ENCODE measurements at regions not wholly inside any gene's neighbourhood (a gene's known extent, or its start where the extent isn't known, plus 50 kb on each side); places are given as distances from the start of the nearest gene placed in this dataset.
A peak's percentile ranks its signal among the peaks of the same experiment; 100 is the strongest.

DNA sequence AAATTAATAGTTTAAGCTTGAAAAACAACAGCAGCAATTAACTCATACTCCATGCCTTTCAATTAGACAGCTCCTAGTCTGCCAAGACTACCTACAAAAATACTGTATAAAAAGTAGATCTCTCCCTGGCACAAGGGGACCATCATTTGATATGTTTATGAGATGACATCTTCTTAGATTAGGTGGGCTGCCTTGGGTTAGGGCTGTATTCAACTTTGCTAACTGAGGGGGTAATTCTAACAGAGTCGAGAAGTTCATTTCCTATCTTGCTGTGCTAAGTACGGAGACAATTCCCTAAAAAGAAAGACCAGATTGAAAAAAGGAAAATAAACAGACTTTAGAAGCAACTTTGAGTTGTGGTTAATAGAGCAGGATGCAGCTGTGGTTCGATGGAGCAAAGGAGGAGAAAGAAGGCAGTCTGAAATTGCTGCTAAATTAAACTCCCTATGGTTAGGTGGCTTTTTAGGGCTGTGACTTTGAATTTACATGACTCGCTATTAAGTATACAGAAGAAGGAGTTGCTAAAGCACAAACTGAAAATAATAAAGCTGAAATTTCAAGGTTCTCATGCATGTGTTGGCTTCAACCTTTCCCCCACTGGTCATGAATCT is 75.4 kb downstream of the CDC7 start:
- DNase-seq (no peak), ATAC-seq (no peak)
- peaks cover 20% of the 10 kb centered on the region for H3K4me1 Mint-ChIP-seq
- no peaks in the 10 kb centered on the region for H3K27me3 Mint-ChIP-seq
- H3K4me3 Mint-ChIP-seq: no peak overlapping the region
- H3K27ac Mint-ChIP-seq: peak overlapping the region; percentile 69
- H3K9me3 ChIP-seq (ENCODE audit: control insufficient read depth, low read length, poor library complexity, severe bottlenecking): no peaks in the 10 kb centered on the region
- no peaks in the 10 kb centered on the region for H3K36me3 Mint-ChIP-seq (ENCODE audit: low read depth)

GRCh38 chr1:91578320-91579109 is 77.9 kb downstream of the CDC7 start:
- Mint-ChIP-seq H3K36me3 (ENCODE audit: low read depth) (no peaks in the 10 kb centered on the region), H3K27ac (no peak overlapping the region), H3K4me3 (no peak overlapping the region), H3K4me1 (peaks cover 18% of the 10 kb centered on the region), H3K27me3 (no peaks in the 10 kb centered on the region)
- no peaks in the 10 kb centered on the region for H3K9me3 ChIP-seq (ENCODE audit: control insufficient read depth, low read length, poor library complexity, severe bottlenecking)
- ATAC-seq: no peak
- DNase-seq: no peak

- no peaks in the 10 kb centered on the region for H3K9me3 ChIP-seq (ENCODE audit: control insufficient read depth, low read length, poor library complexity, severe bottlenecking)
- Mint-ChIP-seq H3K36me3 (ENCODE audit: low read depth) (no peaks in the 10 kb centered on the region), H3K4me3 (no peak overlapping the region), H3K27me3 (no peaks in the 10 kb centered on the region), H3K4me1 (peaks cover 18% of the 10 kb centered on the region), H3K27ac (no peak overlapping the region)
- DNase-seq (no peak), ATAC-seq (no peak)
These were observed 79.1 kb downstream of the CDC7 start for GRCh38 chr1:91579658-91580228.

DNA sequence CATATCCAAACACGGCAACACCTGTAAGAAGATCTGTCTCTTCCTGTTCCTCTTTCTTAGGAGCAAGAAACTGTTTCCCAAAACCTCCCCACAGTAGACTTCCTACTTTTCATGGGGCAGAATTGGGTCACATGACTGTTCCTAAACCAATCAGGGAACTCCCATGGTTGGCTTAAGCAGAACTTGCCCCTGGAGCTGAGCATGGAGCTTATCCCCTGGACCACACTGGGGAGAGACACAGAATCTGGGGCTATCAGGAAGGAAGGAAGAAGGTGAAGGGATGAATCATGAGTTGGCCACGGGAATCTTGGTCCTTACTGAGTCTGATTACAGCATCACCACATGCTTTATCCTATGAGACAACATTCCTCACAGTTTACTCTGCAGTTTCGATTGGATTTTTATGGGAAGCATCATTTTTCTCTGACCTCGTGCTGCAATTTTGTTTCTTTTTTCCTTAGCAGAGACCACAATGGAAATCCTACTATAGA is 81.8 kb downstream of the CDC7 start:
- no peaks in the 10 kb centered on the region for H3K36me3 Mint-ChIP-seq (ENCODE audit: low read depth)
- H3K4me3 Mint-ChIP-seq: no peak overlapping the region
- ATAC-seq: no peak
- H3K4me1 Mint-ChIP-seq: peaks cover 9% of the 10 kb centered on the region
- no peaks in the 10 kb centered on the region for H3K9me3 ChIP-seq (ENCODE audit: control insufficient read depth, low read length, poor library complexity, severe bottlenecking)
- DNase-seq: no peak
- no peak overlapping the region for H3K27ac Mint-ChIP-seq
- peaks cover 5% of the 10 kb centered on the region for H3K27me3 Mint-ChIP-seq

- no peak overlapping the region for H3K4me3 Mint-ChIP-seq
- no peaks in the 10 kb centered on the region for H3K9me3 ChIP-seq (ENCODE audit: control insufficient read depth, low read length, poor library complexity, severe bottlenecking)
- ATAC-seq (no peak), DNase-seq (no peak)
- peaks cover 5% of the 10 kb centered on the region for H3K27me3 Mint-ChIP-seq
- no peaks in the 10 kb centered on the region for H3K36me3 Mint-ChIP-seq (ENCODE audit: low read depth)
- no peak overlapping the region for H3K27ac Mint-ChIP-seq
- H3K4me1 Mint-ChIP-seq: peaks cover 11% of the 10 kb centered on the region
These were observed 82.7 kb downstream of the CDC7 start for GRCh38 chr1:91583326-91583755.

DNA sequence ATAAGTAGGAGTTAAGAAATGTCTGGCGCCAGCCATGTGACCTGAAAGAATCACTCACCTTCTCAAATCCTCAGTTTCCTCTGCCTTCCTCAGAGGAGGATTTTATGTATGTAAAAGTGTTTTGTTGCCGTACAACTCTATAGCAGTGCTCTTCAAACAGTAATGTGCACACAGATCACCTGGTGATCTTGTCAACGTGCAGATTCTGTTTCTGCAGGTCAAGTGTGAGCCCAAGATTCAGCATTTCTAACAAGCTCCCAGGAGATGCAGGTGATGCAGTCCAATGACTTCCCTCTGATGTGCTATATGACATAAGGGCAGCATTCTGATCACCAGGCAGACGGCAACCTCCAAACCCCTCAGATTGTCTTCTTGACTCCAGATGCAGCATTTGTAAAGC is 83.7 kb downstream of the CDC7 start:
- ATAC-seq (no peak), DNase-seq (no peak)
- no peak overlapping the region for H3K27ac Mint-ChIP-seq
- no peaks in the 10 kb centered on the region for H3K36me3 Mint-ChIP-seq (ENCODE audit: low read depth)
- H3K9me3 ChIP-seq (ENCODE audit: control insufficient read depth, low read length, poor library complexity, severe bottlenecking): no peaks in the 10 kb centered on the region
- H3K27me3 Mint-ChIP-seq: peaks cover 5% of the 10 kb centered on the region
- H3K4me1 Mint-ChIP-seq: peaks cover 11% of the 10 kb centered on the region
- H3K4me3 Mint-ChIP-seq: no peak overlapping the region

DNA sequence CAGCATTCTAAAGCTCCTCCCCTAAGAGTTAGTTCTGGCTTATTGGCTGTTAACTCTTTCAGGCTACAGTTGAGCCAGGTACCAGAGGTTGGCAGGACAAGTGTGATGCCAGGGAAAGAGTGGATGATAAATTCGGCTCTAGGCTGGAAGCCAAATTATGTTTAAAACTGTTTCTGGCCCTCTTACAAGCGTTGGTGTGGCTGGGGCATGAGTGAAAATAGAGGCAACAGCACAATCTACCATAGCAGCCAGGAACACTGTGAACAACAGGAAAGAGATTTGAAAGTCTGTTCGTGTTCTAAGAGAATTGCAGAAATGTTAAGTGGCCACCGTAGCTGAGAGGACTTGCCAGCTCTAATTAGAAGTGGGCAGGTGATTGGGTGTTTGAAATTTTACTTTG is 84.2 kb downstream of the CDC7 start:
- Mint-ChIP-seq H3K4me1 (peaks cover 11% of the 10 kb centered on the region), H3K36me3 (ENCODE audit: low read depth) (no peaks in the 10 kb centered on the region), H3K27me3 (peaks cover 5% of the 10 kb centered on the region), H3K4me3 (no peak overlapping the region), H3K27ac (no peak overlapping the region)
- H3K9me3 ChIP-seq (ENCODE audit: control insufficient read depth, low read length, poor library complexity, severe bottlenecking): no peaks in the 10 kb centered on the region
- no peak for ATAC-seq
- DNase-seq: no peak

DNA sequence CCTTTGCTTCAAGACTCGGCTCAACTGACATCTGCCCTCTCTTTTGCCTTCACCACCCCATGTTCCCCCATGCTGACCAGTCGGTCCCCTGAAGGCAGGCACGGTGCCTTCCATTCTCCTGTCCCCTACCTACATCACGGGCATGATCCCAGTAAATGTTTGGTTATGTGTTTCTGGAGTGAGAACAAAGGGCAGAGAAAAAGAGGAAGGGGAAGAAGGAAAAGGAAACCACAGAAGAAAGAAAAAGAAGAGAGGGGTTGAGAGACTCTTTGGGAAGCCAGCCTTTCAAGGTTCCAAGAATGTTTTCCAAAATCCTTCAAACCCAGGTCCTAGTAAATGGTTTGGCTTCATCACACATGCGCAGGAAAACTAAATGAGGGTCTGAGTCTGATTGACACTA is 84.9 kb downstream of the CDC7 start:
- H3K36me3 Mint-ChIP-seq (ENCODE audit: low read depth): no peaks in the 10 kb centered on the region
- H3K27me3 Mint-ChIP-seq: peaks cover 5% of the 10 kb centered on the region
- no peak for ATAC-seq
- DNase-seq: no peak
- H3K4me3 Mint-ChIP-seq: no peak overlapping the region
- H3K9me3 ChIP-seq (ENCODE audit: control insufficient read depth, low read length, poor library complexity, severe bottlenecking): no peaks in the 10 kb centered on the region
- no peak overlapping the region for H3K27ac Mint-ChIP-seq
- H3K4me1 Mint-ChIP-seq: peaks cover 11% of the 10 kb centered on the region

DNA sequence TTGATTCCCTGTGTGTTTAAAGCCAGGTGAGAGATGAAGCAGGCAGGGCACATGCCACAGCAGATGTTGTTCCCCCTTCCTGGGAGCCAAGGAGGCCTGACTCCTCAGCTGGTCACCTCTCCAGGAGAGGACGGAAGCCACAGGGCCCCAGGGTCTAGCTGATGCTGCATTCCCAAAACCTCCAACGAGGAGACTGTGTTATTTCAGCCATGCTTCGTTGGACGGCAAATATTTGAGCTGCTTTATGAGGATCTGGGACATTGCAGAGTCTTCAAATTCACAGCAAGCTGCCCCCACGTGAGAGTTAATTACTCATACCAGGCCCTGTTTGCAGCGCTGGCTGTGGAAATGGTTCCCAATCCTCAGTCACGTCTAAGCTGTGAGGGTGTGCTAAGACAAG is 85.3 kb downstream of the CDC7 start:
- Mint-ChIP-seq H3K4me1 (peaks cover 13% of the 10 kb centered on the region), H3K36me3 (ENCODE audit: low read depth) (no peaks in the 10 kb centered on the region), H3K27ac (no peak overlapping the region), H3K4me3 (no peak overlapping the region), H3K27me3 (peaks cover 5% of the 10 kb centered on the region)
- no peak for ATAC-seq
- no peak for DNase-seq
- H3K9me3 ChIP-seq (ENCODE audit: control insufficient read depth, low read length, poor library complexity, severe bottlenecking): no peaks in the 10 kb centered on the region

GRCh38 chr1:91589437-91589836 is 88.8 kb downstream of the CDC7 start:
- H3K9me3 ChIP-seq (ENCODE audit: control insufficient read depth, low read length, poor library complexity, severe bottlenecking): no peaks in the 10 kb centered on the region
- Mint-ChIP-seq H3K27me3 (peaks cover 5% of the 10 kb centered on the region), H3K36me3 (ENCODE audit: low read depth) (no peaks in the 10 kb centered on the region), H3K4me3 (no peak overlapping the region), H3K27ac (no peak overlapping the region), H3K4me1 (peaks cover 27% of the 10 kb centered on the region)
- DNase-seq (no peak), ATAC-seq (no peak)

DNA sequence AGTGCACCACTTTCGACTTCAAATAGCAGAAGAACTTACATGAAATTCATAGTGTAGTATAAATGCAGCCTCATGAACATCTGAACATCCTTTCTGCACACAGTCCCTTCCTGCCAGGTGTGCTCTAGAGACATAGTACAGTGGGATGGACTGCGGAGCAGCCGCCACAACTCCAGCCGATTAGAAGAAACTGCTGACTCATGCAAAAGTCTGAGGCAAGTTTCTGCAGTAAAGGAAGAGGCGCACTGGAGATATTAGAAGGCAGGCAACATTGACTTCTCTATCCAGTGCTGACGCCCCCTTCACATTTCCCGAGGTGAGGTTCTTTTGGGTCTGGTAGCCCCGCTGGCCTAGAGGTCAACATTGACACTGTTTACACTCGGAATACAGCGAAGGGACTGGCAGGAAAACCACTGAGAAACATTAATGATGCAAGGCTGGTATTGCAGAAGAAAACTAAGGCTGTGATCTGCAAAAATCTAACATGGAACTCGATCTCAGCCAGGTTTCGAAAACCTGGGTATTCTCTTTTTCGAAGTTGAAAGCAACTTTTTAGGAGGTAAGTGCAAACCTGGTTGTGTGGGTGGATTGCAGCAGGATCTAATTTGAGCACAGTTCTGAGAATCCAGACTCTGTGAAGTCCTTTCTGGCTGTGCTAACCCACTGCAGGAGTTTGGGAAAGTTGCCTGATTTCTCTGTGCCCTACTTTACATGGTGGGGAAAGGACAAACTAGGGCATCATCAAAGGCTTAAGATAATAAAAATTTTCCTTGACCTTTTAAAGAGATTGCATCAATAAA is 90.7 kb downstream of the CDC7 start:
- DNase-seq: no peak
- peak; percentile 37 for ATAC-seq
- no peaks in the 10 kb centered on the region for H3K9me3 ChIP-seq (ENCODE audit: control insufficient read depth, low read length, poor library complexity, severe bottlenecking)
- no peaks in the 10 kb centered on the region for H3K27me3 Mint-ChIP-seq
- no peaks in the 10 kb centered on the region for H3K36me3 Mint-ChIP-seq (ENCODE audit: low read depth)
- peak overlapping the region; percentile 79 for H3K27ac Mint-ChIP-seq
- H3K4me1 Mint-ChIP-seq: peaks cover 19% of the 10 kb centered on the region
- H3K4me3 Mint-ChIP-seq: peak overlapping the region; percentile 79

DNA sequence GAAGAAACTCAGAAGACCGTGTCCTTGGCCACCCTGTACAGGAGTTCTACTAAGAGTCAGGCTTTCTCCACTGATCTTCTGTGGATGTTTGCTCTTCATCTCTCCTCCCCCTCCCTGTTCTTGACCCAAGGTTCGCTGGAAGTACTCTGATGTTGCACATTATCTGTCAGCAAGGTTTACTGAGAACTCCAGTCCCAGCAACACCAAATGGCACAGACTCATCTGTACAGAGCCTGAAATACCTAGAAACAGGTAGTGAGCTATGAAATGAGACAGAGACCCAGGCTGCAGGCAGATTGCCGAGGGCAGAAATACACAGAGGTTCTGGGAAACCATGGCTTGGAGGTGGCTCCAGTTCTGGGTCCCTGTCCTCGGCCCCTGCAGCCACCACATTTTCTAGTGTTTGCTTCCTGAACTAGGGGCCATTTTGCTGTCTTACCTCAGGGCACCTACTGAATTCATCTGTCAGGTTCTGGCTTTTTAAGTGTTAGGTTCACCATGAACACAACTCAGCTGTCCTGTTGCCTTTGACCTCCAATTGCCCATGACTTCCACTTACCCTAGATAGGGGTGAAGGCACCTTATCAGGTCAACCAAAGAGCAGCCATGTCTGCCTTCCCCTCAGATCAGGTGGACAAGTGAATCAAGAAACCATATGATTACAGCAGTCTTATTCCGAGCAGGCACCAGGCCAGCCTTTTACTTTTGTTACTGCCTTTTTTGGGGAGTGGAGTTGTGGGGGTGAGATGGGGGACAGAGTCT is 92.2 kb downstream of the CDC7 start:
- peak overlapping the region; percentile 79 for H3K4me3 Mint-ChIP-seq

More for the DNA sequence above, 92.2 kb downstream of the CDC7 start:
- Mint-ChIP-seq H3K27ac (peak overlapping the region; percentile 79), H3K27me3 (no peaks in the 10 kb centered on the region), H3K4me1 (peaks cover 20% of the 10 kb centered on the region), H3K36me3 (ENCODE audit: low read depth) (no peaks in the 10 kb centered on the region)
- ATAC-seq: no peak
- DNase-seq: no peak
- no peaks in the 10 kb centered on the region for H3K9me3 ChIP-seq (ENCODE audit: control insufficient read depth, low read length, poor library complexity, severe bottlenecking)
